ENCODE measurements at regions not wholly inside any gene's neighbourhood (a gene's known extent, or its start where the extent isn't known, plus 50 kb on each side); places are given as distances from the start of the nearest gene placed in this dataset.

DNA sequence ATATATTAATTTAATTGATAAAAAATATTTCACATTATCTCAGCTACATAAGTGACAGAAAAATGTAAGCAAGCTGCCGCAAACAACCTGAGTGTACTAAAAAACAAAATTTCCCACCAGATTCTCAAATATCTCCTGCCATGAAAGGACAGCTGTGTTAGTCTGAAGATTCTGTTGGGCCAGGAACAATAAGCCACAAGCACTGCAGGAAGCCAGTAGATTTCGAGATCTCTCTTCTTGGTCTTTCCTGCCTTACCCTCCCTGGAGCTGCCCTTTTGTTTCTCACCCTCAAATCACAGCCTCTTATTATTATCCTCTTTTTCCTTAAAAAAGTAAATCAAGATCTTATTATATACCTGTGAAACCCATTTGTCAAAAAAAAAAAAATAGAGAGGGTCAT, 165.6 kb downstream of the EFNB2 start:
- no peak overlapping the region for H3K4me3 ChIP-seq (ENCODE audit: low read length)
- no peaks in the 10 kb centered on the region for H3K9me2 ChIP-seq (replicated peaks; ENCODE audit: control insufficient read depth, low read length)
- no peaks in the 10 kb centered on the region for H3K36me3 ChIP-seq (ENCODE audit: control insufficient read depth, low read length)
- H3K27me3 ChIP-seq (ENCODE audit: control insufficient read depth, low read length), result no peaks in the 10 kb centered on the region
- H4K20me1 ChIP-seq (ENCODE audit: control insufficient read depth, insufficient read depth, low read depth, low read length), result no peaks in the 10 kb centered on the region
- peaks cover 34% of the 10 kb centered on the region for H3K4me1 ChIP-seq (ENCODE audit: control insufficient read depth, low read length)
- no peak for TF ChIP-seq EZH2phosphoT487 (IDR thresholded peaks at IDR 0.05; ENCODE audit: borderline replicate concordance, low read length)
- TF ChIP-seq, protein P1, sequence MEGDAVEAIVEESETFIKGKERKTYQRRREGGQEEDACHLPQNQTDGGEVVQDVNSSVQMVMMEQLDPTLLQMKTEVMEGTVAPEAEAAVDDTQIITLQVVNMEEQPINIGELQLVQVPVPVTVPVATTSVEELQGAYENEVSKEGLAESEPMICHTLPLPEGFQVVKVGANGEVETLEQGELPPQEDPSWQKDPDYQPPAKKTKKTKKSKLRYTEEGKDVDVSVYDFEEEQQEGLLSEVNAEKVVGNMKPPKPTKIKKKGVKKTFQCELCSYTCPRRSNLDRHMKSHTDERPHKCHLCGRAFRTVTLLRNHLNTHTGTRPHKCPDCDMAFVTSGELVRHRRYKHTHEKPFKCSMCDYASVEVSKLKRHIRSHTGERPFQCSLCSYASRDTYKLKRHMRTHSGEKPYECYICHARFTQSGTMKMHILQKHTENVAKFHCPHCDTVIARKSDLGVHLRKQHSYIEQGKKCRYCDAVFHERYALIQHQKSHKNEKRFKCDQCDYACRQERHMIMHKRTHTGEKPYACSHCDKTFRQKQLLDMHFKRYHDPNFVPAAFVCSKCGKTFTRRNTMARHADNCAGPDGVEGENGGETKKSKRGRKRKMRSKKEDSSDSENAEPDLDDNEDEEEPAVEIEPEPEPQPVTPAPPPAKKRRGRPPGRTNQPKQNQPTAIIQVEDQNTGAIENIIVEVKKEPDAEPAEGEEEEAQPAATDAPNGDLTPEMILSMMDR (IDR thresholded peaks at IDR 0.05; ENCODE audit: low read depth, low read length, poor library complexity, severe bottlenecking), result no peak
- H3K27ac ChIP-seq (ENCODE audit: low read depth, low read length), result no peak overlapping the region
- H3K79me2 ChIP-seq (ENCODE audit: control insufficient read depth, low read length), result no peaks in the 10 kb centered on the region
- no peaks in the 10 kb centered on the region for H3K9me3 ChIP-seq (ENCODE audit: control insufficient read depth, insufficient read depth, low read length)
- no peaks in the 10 kb centered on the region for H3F3A ChIP-seq (ENCODE audit: control insufficient read depth, insufficient read depth)
- no peak overlapping the region for H3K4me2 ChIP-seq (ENCODE audit: low read length)

DNA sequence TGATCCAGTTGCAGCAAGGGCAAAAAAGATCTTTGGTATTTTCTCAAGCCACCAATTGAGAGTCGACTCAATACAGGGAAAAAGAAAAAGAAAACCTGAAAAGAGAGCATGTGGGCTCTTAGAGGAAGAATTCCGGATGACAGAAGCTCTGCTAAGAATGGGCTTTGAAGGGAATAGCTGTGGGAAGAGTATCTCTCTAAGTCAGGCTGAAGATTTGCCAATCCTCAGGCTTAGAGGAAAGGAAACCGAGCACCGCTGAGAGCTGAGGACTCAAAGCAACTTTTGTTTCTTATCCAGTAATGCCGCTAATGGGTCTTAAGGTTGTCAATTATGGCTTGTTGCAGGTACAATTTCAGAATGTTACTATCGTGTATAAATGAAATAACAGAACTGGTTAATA, 166.4 kb downstream of the EFNB2 start:
- TF ChIP-seq, protein P1 (IDR thresholded peaks at IDR 0.05; ENCODE audit: low read depth, low read length, poor library complexity, severe bottlenecking), result no peak
- no peak for TF ChIP-seq EZH2phosphoT487 (IDR thresholded peaks at IDR 0.05; ENCODE audit: borderline replicate concordance, low read length)

DNA sequence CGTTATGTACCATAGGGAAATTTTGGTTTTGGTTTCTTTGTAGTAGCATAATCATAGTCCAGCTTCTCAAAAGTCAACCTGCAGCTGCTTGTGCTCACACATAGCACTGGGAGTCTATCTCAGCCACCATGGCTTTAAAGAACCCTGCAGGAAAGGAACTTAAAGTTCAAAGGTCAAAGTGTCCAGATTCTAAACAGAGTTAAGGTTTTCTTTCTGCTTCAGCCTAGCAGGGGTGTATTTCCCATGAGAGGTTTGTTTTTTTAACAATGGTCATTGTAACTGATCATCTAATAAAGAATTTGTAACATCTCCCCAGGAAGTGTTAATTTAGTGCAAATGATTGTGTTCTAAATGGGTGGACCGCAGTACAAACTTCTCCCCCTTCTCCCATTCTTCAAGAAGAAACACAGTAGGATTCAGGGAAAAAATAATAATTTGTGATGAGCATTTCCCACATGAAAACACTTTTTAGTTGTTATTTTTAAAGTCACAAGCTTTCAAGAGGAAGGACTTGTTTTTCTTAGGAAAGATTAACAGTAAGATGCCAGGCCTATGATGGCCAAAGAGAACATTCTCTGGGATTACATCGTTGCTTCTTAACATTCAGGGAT, 168.0 kb downstream of the EFNB2 start:
- Histone ChIP-seq H3K9me2 (replicated peaks; ENCODE audit: control insufficient read depth, low read length) (no peaks in the 10 kb centered on the region), H3K27ac (ENCODE audit: low read depth, low read length) (no peak overlapping the region), H3K4me2 (ENCODE audit: low read length) (no peak overlapping the region), H3K4me1 (ENCODE audit: control insufficient read depth, low read length) (peaks cover 11% of the 10 kb centered on the region), H3K36me3 (ENCODE audit: control insufficient read depth, low read length) (no peaks in the 10 kb centered on the region), H3K4me3 (ENCODE audit: low read length) (no peak overlapping the region), H3K9me3 (ENCODE audit: control insufficient read depth, insufficient read depth, low read length) (peaks cover 6% of the 10 kb centered on the region; the same call in 1 of the 2 replicates), H4K20me1 (ENCODE audit: control insufficient read depth, insufficient read depth, low read depth, low read length) (no peaks in the 10 kb centered on the region), H3K79me2 (ENCODE audit: control insufficient read depth, low read length) (no peaks in the 10 kb centered on the region), H3K27me3 (ENCODE audit: control insufficient read depth, low read length) (no peaks in the 10 kb centered on the region), H3F3A (ENCODE audit: control insufficient read depth, insufficient read depth) (no peaks in the 10 kb centered on the region)
- TF ChIP-seq, protein P1 (IDR thresholded peaks at IDR 0.05; ENCODE audit: low read depth, low read length, poor library complexity, severe bottlenecking), result no peak
- no peak for TF ChIP-seq EZH2phosphoT487 (IDR thresholded peaks at IDR 0.05; ENCODE audit: borderline replicate concordance, low read length)

More for the DNA sequence above, 166.4 kb downstream of the EFNB2 start:
- no peaks in the 10 kb centered on the region for H3K36me3 ChIP-seq (ENCODE audit: control insufficient read depth, low read length)
- no peaks in the 10 kb centered on the region for H3K9me2 ChIP-seq (replicated peaks; ENCODE audit: control insufficient read depth, low read length)
- H3K4me2 ChIP-seq (ENCODE audit: low read length), result no peak overlapping the region
- H3K79me2 ChIP-seq (ENCODE audit: control insufficient read depth, low read length), result no peaks in the 10 kb centered on the region
- H3K4me1 ChIP-seq (ENCODE audit: control insufficient read depth, low read length), result peaks cover 28% of the 10 kb centered on the region
- H3K27me3 ChIP-seq (ENCODE audit: control insufficient read depth, low read length), result no peaks in the 10 kb centered on the region
- H3K27ac ChIP-seq (ENCODE audit: low read depth, low read length), result no peak overlapping the region
- H3K4me3 ChIP-seq (ENCODE audit: low read length), result no peak overlapping the region
- no peaks in the 10 kb centered on the region for H4K20me1 ChIP-seq (ENCODE audit: control insufficient read depth, insufficient read depth, low read depth, low read length)
- no peaks in the 10 kb centered on the region for H3F3A ChIP-seq (ENCODE audit: control insufficient read depth, insufficient read depth)
- H3K9me3 ChIP-seq (ENCODE audit: control insufficient read depth, insufficient read depth, low read length), result peaks cover 5% of the 10 kb centered on the region; the same call in 1 of the 2 replicates
